K562 (cell line): ENCODE measurements at regions not wholly inside any gene's neighbourhood (a gene's known extent, or its start where the extent isn't known, plus 50 kb on each side); places are given as distances from the start of the nearest gene placed in this dataset.

Source experiments
- POLR2A ChIP-seq: fragments of 450-650 bp; conservative IDR thresholded peaks from 2 replicates; pipeline ENCODE4 v1.6.1; 2016
- ZEB2 ChIP-seq: fragments of 450-650 bp; IDR thresholded peaks from 2 replicates; pipeline ENCODE4 v1.6.1; 2016
- ZNF780A ChIP-seq: fragments of 250-450 bp; sonication (Bioruptor Pico); IDR thresholded peaks from 2 replicates; pipeline ENCODE4 v1.5.0; 2021; ENCODE audit warnings: mild to moderate bottlenecking
- TF ChIP-seq, protein P1 (sequence below): sonication (generic); formaldehyde crosslinking; IDR thresholded peaks from 2 replicates; pipeline ENCODE4 v1.8.1; 2022; ENCODE audit warnings: missing genetic modification reagents
- TF ChIP-seq, protein P2 (sequence below), 2 experiments: fragments of 450-650 bp; formaldehyde crosslinking in 1 of 2; IDR thresholded peaks; 2 replicates each; pipeline versions ENCODE4 v1.4.0 to v1.6.1; 2014 to 2020; ENCODE audit warnings: mild to moderate bottlenecking in 2 of 2, borderline replicate concordance in 1 of 2, low read depth in 1 of 2

DNA sequence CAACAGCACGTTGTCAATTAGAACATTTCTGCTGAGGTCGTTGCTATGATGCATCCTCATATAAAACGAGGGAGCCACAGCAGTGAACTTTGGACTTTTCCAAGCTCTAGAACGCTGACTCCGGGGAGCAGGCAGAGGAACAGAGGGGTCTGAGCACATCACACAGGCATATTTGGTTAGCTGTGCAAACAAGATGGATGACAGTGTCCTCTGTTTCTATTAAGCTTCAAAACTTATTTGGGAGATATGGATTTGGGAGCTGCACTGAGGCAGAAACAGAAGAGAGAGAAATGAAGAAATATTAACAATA is 278.0 kb upstream of the TBL1XR1 start:
- TF ChIP-seq, protein P1, sequence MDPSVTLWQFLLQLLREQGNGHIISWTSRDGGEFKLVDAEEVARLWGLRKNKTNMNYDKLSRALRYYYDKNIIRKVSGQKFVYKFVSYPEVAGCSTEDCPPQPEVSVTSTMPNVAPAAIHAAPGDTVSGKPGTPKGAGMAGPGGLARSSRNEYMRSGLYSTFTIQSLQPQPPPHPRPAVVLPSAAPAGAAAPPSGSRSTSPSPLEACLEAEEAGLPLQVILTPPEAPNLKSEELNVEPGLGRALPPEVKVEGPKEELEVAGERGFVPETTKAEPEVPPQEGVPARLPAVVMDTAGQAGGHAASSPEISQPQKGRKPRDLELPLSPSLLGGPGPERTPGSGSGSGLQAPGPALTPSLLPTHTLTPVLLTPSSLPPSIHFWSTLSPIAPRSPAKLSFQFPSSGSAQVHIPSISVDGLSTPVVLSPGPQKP (CRISPR knock-in tag): no peak
- no peak for TF ChIP-seq POLR2A
- TF ChIP-seq, protein P2, sequence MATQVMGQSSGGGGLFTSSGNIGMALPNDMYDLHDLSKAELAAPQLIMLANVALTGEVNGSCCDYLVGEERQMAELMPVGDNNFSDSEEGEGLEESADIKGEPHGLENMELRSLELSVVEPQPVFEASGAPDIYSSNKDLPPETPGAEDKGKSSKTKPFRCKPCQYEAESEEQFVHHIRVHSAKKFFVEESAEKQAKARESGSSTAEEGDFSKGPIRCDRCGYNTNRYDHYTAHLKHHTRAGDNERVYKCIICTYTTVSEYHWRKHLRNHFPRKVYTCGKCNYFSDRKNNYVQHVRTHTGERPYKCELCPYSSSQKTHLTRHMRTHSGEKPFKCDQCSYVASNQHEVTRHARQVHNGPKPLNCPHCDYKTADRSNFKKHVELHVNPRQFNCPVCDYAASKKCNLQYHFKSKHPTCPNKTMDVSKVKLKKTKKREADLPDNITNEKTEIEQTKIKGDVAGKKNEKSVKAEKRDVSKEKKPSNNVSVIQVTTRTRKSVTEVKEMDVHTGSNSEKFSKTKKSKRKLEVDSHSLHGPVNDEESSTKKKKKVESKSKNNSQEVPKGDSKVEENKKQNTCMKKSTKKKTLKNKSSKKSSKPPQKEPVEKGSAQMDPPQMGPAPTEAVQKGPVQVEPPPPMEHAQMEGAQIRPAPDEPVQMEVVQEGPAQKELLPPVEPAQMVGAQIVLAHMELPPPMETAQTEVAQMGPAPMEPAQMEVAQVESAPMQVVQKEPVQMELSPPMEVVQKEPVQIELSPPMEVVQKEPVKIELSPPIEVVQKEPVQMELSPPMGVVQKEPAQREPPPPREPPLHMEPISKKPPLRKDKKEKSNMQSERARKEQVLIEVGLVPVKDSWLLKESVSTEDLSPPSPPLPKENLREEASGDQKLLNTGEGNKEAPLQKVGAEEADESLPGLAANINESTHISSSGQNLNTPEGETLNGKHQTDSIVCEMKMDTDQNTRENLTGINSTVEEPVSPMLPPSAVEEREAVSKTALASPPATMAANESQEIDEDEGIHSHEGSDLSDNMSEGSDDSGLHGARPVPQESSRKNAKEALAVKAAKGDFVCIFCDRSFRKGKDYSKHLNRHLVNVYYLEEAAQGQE (IDR thresholded peaks at IDR 0.05; ENCODE audit: borderline replicate concordance): no peak
- TF ChIP-seq, protein P2 (CRISPR knock-in tag; IDR thresholded peaks at IDR 0.05; ENCODE audit: low read depth): no peak
- TF ChIP-seq ZNF780A: no peak
- no peak for TF ChIP-seq ZEB2
